GM10266 (cell line): ENCODE measurements at regions not wholly inside any gene's neighbourhood (a gene's known extent, or its start where the extent isn't known, plus 50 kb on each side); places are given as distances from the start of the nearest gene placed in this dataset.
A peak's percentile ranks its signal among the peaks of the same experiment; 100 is the strongest.

ENCODE experiments used
- DNase-seq: peaks from one replicate; pipeline ENCODE4 v3.0.0; 2012; ENCODE audit errors: extremely low spot score
- CTCF ChIP-seq: IDR thresholded peaks from 2 replicates; pipeline ENCODE4 v1.5.1; 2012; ENCODE audit warnings: mild to moderate bottlenecking, low read depth; ENCODE audit not compliant: control insufficient read depth, insufficient read depth; ENCODE audit errors: missing control alignments

GRCh38 chr9:107647141-107647540, 157.6 kb upstream of the KLF4 start:
- no peak for TF ChIP-seq CTCF
- DNase-seq, result no peak

- no peak for TF ChIP-seq CTCF
- DNase-seq, result no peak
These were observed 155.9 kb upstream of the KLF4 start for GRCh38 chr9:107645464-107645833.

GRCh38 chr9:107644733-107645463, 155.3 kb upstream of the KLF4 start:
- no peak for DNase-seq
- no peak for TF ChIP-seq CTCF

GRCh38 chr9:107639426-107639825, 149.9 kb upstream of the KLF4 start:
- TF ChIP-seq CTCF, result no peak
- no peak for DNase-seq

GRCh38 chr9:107638521-107639310, 149.1 kb upstream of the KLF4 start:
- no peak for TF ChIP-seq CTCF
- no peak for DNase-seq

- no peak for TF ChIP-seq CTCF
- DNase-seq, result peak; percentile 52
These were observed 148.2 kb upstream of the KLF4 start for GRCh38 chr9:107637421-107638420.
